HUES48 (cell line): ENCODE measurements at regions not wholly inside any gene's neighbourhood (a gene's known extent, or its start where the extent isn't known, plus 50 kb on each side); places are given as distances from the start of the nearest gene placed in this dataset.

Experiments used
- H3K27ac ChIP-seq: one replicate; pipeline ENCODE4 v1.7.0; 2013; ENCODE audit warnings: low read depth, low read length, inconsistent platforms
- H3K27me3 ChIP-seq: 2 replicates; pipeline ENCODE4 v1.6.1; 2013; ENCODE audit warnings: mild to moderate bottlenecking, low read length; ENCODE audit not compliant: control insufficient read depth, insufficient read depth
- H3K36me3 ChIP-seq: 2 replicates; pipeline ENCODE4 v1.6.1; 2013; ENCODE audit warnings: low read length; ENCODE audit not compliant: control insufficient read depth, insufficient read depth
- H3K4me1 ChIP-seq: 2 replicates; pipeline ENCODE4 v1.6.1; 2013; ENCODE audit warnings: mild to moderate bottlenecking, low read length; ENCODE audit not compliant: control insufficient read depth, insufficient read depth
- H3K4me3 ChIP-seq: 2 replicates; pipeline ENCODE4 v1.5.1; 2013; ENCODE audit warnings: mild to moderate bottlenecking, low read depth, low read length
- H3K9ac ChIP-seq: 2 replicates; pipeline ENCODE4 v1.6.1; 2013; ENCODE audit warnings: mild to moderate bottlenecking, low read depth, low read length, moderate library complexity
- H3K9me3 ChIP-seq: 2 replicates; pipeline ENCODE4 v1.6.1; 2013; ENCODE audit warnings: low read length; ENCODE audit not compliant: control insufficient read depth, insufficient read depth

DNA sequence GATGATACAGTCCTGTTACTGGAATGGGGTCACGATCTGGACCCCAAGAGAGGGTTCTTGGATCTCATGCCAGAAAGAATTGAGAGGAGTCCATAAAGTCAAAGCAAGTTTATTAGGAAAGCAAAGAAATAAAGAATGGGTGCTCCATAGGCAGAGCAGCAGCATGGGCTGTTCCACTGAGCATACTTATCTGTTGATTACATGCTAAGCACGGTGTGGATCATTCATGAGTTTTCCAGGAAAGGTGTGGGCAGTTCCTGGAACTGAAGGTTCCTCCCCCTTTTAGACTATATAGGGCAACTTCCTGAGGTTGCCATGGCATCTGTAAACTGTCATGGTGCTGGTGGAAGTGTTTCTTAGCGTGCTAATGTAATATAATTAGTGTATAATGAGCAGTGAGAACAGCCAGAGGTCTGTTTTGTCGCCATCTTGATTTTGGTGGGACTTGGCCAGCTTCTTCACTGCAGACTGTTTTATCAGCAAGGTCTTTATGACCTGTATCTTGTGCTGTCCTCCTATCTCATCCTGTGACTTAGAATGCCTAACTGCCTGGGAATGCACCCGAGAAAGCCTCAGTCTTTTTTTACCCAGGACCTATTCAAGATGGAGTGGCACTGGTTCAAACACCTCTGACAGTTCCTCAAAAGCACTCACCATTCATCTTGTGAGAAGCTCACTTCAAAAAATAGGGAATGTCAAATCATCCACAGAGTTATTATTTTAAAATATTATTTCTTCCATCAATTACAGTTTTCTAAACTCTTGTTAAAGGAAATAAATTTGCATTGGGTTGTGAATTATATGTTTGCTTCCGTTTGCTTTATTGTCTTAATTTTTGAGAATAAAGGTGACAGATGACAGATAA, 1358.8 kb upstream of the TMEM132C start:
- no peak overlapping the region for H3K4me3 ChIP-seq
- H3K4me1 ChIP-seq = peaks cover 21% of the 10 kb centered on the region
- no peaks in the 10 kb centered on the region for H3K27me3 ChIP-seq
- H3K9me3 ChIP-seq = peaks cover 2% of the 10 kb centered on the region; the same call in 1 of the 2 replicates
- H3K36me3 ChIP-seq = no peaks in the 10 kb centered on the region
- H3K27ac ChIP-seq = no peak overlapping the region
- no peak overlapping the region for H3K9ac ChIP-seq

DNA sequence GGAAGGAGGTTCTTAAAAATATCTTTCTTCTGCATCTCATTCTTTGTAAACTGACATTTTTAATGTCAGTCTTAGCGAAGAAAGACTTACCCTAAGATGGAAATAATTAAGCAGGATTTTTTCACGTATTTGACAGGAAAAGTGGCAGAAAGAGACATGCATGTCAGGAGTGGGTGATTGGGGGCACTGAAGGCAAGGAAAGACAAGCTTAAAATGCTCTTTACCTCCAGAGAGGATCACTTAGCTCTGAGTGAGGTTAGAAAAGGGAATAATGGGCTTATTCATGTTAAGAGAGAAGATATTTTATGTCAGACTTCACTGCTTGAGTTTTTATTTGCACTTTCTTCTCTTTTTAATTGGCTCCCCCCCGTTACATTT, 1358.2 kb upstream of the TMEM132C start:
- Histone ChIP-seq H3K9ac (no peak overlapping the region), H3K27me3 (no peaks in the 10 kb centered on the region), H3K4me1 (peaks cover 21% of the 10 kb centered on the region), H3K4me3 (no peak overlapping the region), H3K36me3 (no peaks in the 10 kb centered on the region), H3K27ac (no peak overlapping the region), H3K9me3 (peaks cover 2% of the 10 kb centered on the region; the same call in 1 of the 2 replicates)

DNA sequence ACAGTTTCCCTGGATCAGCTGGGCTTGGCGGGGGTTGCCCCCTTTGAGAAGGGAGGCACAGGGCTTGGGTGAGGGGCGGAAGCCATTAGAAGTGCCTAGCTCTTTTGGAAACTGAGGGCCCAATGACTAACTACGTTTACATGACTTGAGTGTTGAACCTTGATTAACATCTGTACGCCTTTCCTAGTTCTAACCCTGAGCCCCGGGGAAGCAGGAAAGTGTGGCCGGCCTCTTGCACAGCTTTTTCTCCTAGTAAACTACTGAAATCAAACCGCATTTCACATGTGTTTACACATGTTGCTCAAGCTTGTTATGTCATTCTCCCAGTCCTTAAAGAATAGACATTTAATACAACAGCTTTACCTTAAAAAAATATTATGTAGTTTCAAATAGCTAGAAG, 1356.4 kb upstream of the TMEM132C start:
- Histone ChIP-seq H3K36me3 (no peaks in the 10 kb centered on the region), H3K27ac (no peak overlapping the region), H3K4me1 (peaks cover 16% of the 10 kb centered on the region), H3K9me3 (peaks cover 2% of the 10 kb centered on the region; the same call in 1 of the 2 replicates), H3K4me3 (no peak overlapping the region), H3K9ac (no peak overlapping the region), H3K27me3 (no peaks in the 10 kb centered on the region)

DNA sequence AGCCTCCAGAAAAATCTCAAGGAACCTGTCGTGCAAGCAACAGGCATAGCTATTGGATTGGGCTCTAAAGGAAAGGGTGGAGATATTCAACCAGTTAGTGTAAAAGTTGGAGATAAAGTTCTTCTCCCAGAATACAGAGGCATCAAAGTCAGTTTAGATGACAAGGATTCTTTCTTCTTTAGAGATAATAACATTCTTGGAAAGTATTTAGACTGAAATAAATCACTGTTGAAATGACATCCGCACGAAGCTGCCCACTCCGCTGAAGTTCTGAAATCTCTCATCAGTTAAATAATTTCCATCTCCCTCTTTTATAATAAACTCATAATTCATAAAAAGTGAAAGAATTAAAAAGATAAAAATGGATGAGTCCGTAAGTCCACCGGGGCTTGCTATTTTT, 1354.9 kb upstream of the TMEM132C start:
- H3K27ac ChIP-seq = no peak overlapping the region
- no peaks in the 10 kb centered on the region for H3K27me3 ChIP-seq
- no peak overlapping the region for H3K9ac ChIP-seq
- H3K36me3 ChIP-seq = no peaks in the 10 kb centered on the region
- H3K4me1 ChIP-seq = peaks cover under 1% of the 10 kb centered on the region
- peaks cover 2% of the 10 kb centered on the region; the same call in 1 of the 2 replicates for H3K9me3 ChIP-seq
- H3K4me3 ChIP-seq = no peak overlapping the region

DNA sequence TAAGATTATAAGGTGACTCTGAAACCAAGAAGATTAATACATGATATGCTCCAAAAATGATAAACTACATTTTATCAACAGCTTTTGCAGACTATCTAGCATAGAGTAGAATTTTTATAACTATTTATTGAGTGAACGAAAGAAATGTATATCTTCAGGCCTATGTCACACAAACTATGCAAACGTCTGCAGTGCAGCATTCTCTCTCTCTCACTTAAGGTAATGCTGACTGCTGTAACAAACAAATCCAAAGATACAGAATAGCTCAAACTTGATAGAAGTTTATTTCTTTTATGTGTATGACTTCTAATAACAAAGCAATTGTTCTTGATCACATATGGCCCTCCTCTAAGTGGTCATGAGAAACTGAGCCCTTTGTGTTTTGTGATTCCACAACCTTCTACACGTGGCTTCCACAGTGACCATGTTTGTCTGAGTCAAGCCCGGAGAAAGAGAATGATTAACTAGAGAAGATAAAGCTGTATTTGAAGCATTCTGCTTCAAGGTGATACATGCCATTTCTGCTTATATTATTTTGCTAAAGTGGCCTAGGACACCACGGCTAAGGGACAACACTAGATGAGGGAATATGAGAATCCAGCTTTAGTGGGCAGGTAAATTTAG, 1352.7 kb upstream of the TMEM132C start:
- Histone ChIP-seq H3K9me3 (peaks cover 4% of the 10 kb centered on the region; the same call in 1 of the 2 replicates), H3K36me3 (no peaks in the 10 kb centered on the region), H3K4me3 (no peak overlapping the region), H3K4me1 (no peaks in the 10 kb centered on the region), H3K9ac (no peak overlapping the region), H3K27me3 (no peaks in the 10 kb centered on the region), H3K27ac (no peak overlapping the region)

DNA sequence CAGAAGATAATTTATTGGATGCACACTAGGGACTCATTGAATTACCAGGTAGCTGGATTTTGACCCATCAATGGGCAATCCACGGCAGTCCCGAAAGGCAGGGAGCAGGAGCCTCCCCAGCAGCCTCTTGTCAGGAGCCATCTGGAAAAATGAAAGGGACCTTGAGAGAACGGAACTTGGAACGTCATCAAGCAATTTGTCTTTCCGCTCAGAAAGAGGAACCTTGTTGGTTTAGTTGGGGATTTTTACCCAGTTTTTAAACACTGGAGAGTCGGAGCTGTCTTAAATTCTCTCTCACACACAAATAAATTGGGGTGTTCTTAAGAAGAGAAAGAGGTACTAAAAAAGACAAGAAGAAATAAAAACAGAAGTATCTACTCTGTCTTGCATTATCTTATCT, 1351.7 kb upstream of the TMEM132C start:
- no peaks in the 10 kb centered on the region for H3K4me1 ChIP-seq

DNA sequence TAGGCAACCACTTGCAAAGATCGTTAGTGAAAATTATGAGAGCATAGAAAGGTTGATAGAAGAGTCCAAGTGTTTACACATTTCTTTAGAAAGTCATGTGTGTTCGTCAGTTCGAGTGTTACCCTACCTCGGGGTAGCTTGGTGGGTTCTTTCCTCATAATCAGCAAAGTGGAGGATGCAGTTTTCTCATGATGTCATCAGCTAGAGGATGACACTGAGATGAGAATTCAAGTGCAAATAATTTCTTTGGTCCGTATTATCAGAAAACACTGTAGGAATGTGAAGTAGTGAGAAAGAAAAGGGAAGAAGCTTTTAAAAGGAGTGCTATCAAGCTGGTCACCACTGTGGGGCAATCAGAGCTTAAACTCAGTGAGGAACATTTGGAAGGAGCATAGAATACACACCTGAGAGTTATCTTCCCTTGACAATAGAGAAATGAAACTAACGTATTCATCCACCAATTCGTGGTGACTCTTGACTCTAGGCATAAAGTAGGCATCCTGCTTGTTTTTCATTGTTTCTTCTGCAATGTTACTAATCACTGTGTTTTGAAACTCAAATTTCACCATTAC, 1340.9 kb upstream of the TMEM132C start:
- no peaks in the 10 kb centered on the region; the same call in 1 of the 2 replicates for H3K4me1 ChIP-seq
- no peaks in the 10 kb centered on the region for H3K36me3 ChIP-seq
- H3K4me3 ChIP-seq = no peak overlapping the region
- no peaks in the 10 kb centered on the region for H3K9me3 ChIP-seq
- no peak overlapping the region for H3K9ac ChIP-seq
- no peak overlapping the region for H3K27ac ChIP-seq
- no peaks in the 10 kb centered on the region for H3K27me3 ChIP-seq

More for the DNA sequence above, 1351.7 kb upstream of the TMEM132C start:
- no peak overlapping the region for H3K27ac ChIP-seq
- no peak overlapping the region for H3K4me3 ChIP-seq
- H3K27me3 ChIP-seq = no peaks in the 10 kb centered on the region
- H3K9ac ChIP-seq = no peak overlapping the region
- peaks cover 4% of the 10 kb centered on the region; the same call in 1 of the 2 replicates for H3K9me3 ChIP-seq
- H3K36me3 ChIP-seq = no peaks in the 10 kb centered on the region

DNA sequence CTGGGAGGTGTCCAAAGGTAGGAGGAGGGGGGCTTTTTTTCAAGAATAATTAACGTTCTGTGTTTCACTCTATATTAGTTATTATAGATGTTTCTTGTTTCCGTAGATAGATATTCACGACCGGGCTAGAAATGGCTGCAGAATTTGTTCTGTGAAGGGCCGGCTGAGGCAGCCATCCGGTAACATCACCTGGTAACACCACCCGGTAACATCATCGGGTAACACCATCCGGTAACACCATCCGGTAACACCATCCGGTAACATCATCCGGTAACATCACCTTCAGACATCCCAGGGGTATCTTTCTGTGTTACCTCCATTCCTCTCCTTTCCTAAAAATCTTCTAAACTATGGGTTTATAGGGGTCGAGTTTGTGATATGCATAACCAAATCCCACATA, 1336.7 kb upstream of the TMEM132C start:
- Histone ChIP-seq H3K4me1 (no peaks in the 10 kb centered on the region; the same call in 1 of the 2 replicates), H3K27me3 (no peaks in the 10 kb centered on the region), H3K27ac (no peak overlapping the region), H3K9me3 (no peaks in the 10 kb centered on the region), H3K9ac (no peak overlapping the region), H3K36me3 (no peaks in the 10 kb centered on the region), H3K4me3 (no peak overlapping the region)

DNA sequence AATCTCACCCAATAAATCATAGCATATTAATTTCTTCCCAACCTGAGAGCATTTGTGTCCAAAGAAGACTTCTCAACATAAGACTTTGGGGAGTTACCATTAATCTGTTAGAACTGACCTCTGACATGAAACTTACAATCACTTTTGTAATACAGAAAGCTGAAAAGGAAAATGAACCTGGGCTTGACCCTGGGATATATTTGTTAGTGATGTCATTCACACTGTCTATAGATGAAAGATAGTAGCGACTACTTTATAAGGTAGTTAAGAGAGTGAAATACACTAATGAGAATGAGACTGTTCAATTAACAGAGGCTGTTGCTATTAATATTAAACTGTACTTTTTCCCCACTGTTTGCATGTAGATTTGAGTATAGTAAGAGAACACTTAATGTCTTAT, 1334.8 kb upstream of the TMEM132C start:
- Histone ChIP-seq H3K4me3 (no peak overlapping the region), H3K9me3 (no peaks in the 10 kb centered on the region), H3K36me3 (no peaks in the 10 kb centered on the region), H3K27ac (no peak overlapping the region), H3K4me1 (no peaks in the 10 kb centered on the region), H3K9ac (no peak overlapping the region), H3K27me3 (no peaks in the 10 kb centered on the region)

DNA sequence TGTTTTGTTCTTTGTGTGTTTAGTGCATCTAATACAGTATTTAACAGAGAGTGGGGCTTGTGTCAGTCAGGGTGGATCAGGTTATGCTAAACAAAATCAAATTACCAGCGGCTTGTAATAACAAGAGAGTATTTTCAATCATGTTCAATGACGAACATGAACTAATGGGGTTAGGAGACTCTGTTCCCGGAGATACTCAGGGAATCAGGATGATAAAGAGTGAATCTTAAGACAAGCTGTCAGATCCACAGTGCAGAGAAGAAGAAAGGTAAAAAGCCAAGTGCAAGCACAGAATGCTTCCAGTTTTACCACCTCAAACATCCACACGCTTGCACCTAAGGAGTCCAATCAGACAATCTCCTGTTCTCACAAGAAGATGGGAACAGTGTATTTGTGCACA, 1331.5 kb upstream of the TMEM132C start:
- no peaks in the 10 kb centered on the region for H3K36me3 ChIP-seq
- no peak overlapping the region for H3K27ac ChIP-seq
- H3K27me3 ChIP-seq = no peaks in the 10 kb centered on the region
- H3K4me3 ChIP-seq = no peak overlapping the region
- H3K9me3 ChIP-seq = no peaks in the 10 kb centered on the region
- H3K4me1 ChIP-seq = no peaks in the 10 kb centered on the region
- H3K9ac ChIP-seq = no peak overlapping the region
